ENCODE measurements at regions not wholly inside any gene's neighbourhood (a gene's known extent, or its start where the extent isn't known, plus 50 kb on each side); places are given as distances from the start of the nearest gene placed in this dataset.
A peak's percentile ranks its signal among the peaks of the same experiment; 100 is the strongest.
"Not testable (repeated sequence)": the region's sequence is repeated elsewhere in the genome, so short reads cannot be mapped to it uniquely, and the experiment has no call there.

DNA sequence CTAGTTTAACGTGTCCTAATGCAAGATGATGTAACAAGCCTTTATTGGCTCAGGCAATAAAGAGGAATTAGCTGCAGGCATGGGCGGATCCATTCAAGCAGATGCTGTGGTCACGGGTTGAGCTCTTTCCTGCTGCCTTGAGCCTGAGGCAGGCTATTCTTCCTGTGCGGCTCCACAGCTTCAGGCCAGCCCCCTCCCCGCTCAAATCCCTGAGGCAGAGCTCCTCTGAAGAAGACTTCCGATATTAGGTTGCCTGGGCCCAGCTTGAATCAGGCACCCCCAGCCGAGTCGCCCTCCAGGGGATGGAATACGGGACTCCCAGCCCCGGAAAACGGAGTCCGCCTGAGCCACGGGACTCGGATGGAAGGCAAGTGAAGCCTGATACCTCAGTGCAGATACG, 95.0 kb upstream of the RUFY1 start:
- peaks cover 10% of the 10 kb centered on the region for H3K27me3 ChIP-seq (replicated peaks; ENCODE audit: control insufficient read depth, insufficient read depth, low read length)
- H3K4me3 ChIP-seq (ENCODE audit: low read length), result no peak overlapping the region
- peak; percentile 19 for DNase-seq (ENCODE audit: low read depth)
- H3K9ac ChIP-seq (ENCODE audit: low read length), result no peak overlapping the region
- H3K36me3 ChIP-seq (ENCODE audit: control insufficient read depth, insufficient read depth, low read length, severe bottlenecking), result no peaks in the 10 kb centered on the region
- no peaks in the 10 kb centered on the region for H3K4me1 ChIP-seq (ENCODE audit: control insufficient read depth, insufficient read depth, low read length)
- peaks cover 12% of the 10 kb centered on the region for H3K9me3 ChIP-seq (ENCODE audit: control insufficient read depth, low read length)

DNA sequence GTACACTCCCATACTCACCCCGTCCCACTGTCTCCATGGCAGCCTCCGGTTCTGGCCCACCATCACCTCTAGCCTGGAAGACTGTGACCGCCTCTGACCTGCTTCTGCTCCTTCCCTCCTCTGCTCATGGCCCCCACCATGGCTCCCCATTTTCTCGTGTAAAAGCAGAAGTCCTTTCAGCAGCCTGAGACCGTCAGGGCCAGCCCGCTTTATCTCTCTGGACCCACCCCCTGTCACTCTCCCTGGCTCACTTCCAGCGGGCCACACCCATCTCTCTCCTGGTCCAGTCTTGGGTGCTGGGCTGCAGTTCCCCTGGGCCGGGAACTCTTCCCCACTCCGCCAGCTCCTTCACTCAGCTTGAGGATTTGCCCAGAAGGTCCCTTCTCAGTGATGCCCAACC, 96.0 kb upstream of the RUFY1 start:
- no peak overlapping the region for H3K4me3 ChIP-seq (ENCODE audit: low read length)
- no peaks in the 10 kb centered on the region for H3K36me3 ChIP-seq (ENCODE audit: control insufficient read depth, insufficient read depth, low read length, severe bottlenecking)
- no peak for DNase-seq (ENCODE audit: low read depth)
- H3K9me3 ChIP-seq (ENCODE audit: control insufficient read depth, low read length), result peaks cover 16% of the 10 kb centered on the region
- H3K9ac ChIP-seq (ENCODE audit: low read length), result no peak overlapping the region
- no peaks in the 10 kb centered on the region for H3K4me1 ChIP-seq (ENCODE audit: control insufficient read depth, insufficient read depth, low read length)
- H3K27me3 ChIP-seq (replicated peaks; ENCODE audit: control insufficient read depth, insufficient read depth, low read length), result peaks cover 2% of the 10 kb centered on the region

DNA sequence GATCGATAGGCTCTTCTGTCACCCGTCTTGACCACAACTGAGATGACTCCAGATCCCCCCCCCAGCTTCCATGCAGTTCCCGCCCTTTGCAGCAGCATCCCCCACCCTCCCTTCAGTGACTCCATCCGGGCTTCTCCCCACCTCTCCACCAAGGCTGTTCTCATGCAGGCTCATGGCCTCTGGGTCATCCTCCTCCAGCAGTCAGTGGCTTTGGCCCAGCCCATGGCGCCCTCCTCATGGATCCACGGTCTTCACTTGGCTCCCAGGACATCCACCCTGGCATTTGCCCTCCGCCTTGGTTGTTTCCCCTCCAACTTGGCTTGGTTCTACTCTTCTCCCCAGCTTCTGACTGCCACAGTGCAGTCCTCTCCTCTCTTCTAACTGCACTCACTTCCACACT, 96.7 kb upstream of the RUFY1 start:
- Histone ChIP-seq H3K4me1 (ENCODE audit: control insufficient read depth, insufficient read depth, low read length) (no peaks in the 10 kb centered on the region), H3K9me3 (ENCODE audit: control insufficient read depth, low read length) (peaks cover 16% of the 10 kb centered on the region), H3K36me3 (ENCODE audit: control insufficient read depth, insufficient read depth, low read length, severe bottlenecking) (no peaks in the 10 kb centered on the region), H3K27me3 (replicated peaks; ENCODE audit: control insufficient read depth, insufficient read depth, low read length) (no peaks in the 10 kb centered on the region), H3K9ac (ENCODE audit: low read length) (no peak overlapping the region), H3K4me3 (ENCODE audit: low read length) (no peak overlapping the region)
- DNase-seq (ENCODE audit: low read depth), result no peak

DNA sequence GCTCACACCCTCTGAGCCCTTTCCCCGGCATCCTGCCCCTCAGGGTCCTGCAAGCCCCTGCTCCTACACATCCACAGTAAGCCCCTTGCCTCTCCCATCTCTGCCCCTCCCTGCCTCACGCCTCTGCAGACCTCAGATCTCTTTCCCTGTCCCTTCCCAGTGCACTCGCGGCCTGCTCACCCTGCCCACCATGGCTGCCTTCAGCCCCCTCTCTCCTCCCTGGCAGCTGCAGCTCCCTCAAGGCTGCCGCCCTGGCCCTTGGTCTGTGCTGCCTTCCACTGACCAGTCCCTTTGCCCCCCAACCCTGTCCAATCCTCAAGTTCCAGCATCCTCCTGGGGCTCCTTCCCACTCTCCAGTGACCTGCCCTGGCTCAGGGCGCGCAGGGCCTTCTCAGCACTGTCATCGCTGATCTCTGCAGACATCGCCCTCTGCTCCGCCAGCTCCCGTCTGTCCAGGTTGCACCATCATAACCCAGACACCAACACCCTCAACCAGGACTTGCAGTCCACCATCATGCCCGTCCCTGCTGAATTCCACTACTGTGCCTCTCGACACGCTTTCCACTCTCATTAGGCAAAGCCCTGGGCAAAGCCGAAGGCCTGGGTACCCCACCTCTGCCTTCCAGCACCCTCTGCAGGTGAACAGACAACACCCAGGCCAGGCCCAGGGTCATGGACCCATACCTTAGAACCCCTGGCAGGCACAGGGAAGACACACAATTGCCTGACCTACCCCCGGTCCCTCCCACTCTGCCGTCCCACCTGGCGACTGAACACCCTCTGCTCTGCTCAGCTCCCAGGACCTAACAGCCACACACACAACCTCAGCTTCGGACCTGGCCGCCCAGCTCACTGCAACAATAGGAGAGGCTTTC, 97.8 kb upstream of the RUFY1 start:
- H3K9me3 ChIP-seq (ENCODE audit: control insufficient read depth, low read length), result peaks cover 16% of the 10 kb centered on the region
- no peak overlapping the region for H3K4me3 ChIP-seq (ENCODE audit: low read length)
- DNase-seq (ENCODE audit: low read depth), result no peak
- no peaks in the 10 kb centered on the region for H3K4me1 ChIP-seq (ENCODE audit: control insufficient read depth, insufficient read depth, low read length)
- H3K27me3 ChIP-seq (replicated peaks; ENCODE audit: control insufficient read depth, insufficient read depth, low read length), result no peaks in the 10 kb centered on the region
- no peak overlapping the region for H3K9ac ChIP-seq (ENCODE audit: low read length)
- H3K36me3 ChIP-seq (ENCODE audit: control insufficient read depth, insufficient read depth, low read length, severe bottlenecking), result no peaks in the 10 kb centered on the region

DNA sequence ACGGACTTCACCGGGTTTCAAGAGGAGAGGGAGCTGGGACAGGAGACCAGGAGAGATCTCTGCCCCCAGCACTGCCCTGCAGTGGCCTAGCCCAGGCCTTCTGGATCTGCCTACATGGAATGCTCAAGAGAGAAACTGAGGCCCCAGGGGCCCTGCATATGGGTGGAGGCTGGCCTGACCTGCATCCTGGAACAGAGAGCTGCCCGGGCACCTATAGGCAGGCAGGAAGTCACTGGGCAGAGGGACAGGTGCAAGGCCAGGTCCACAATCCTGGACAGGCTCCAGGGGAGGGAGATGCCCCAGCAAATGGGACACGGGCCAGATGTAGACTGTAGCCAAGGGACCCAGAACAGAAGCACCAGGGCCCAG, 98.5 kb upstream of the RUFY1 start:
- H3K9ac ChIP-seq (ENCODE audit: low read length), result no peak overlapping the region
- DNase-seq (ENCODE audit: low read depth), result no peak
- H3K27me3 ChIP-seq (replicated peaks; ENCODE audit: control insufficient read depth, insufficient read depth, low read length), result no peaks in the 10 kb centered on the region
- H3K4me3 ChIP-seq (ENCODE audit: low read length), result no peak overlapping the region
- no peaks in the 10 kb centered on the region for H3K4me1 ChIP-seq (ENCODE audit: control insufficient read depth, insufficient read depth, low read length)
- H3K9me3 ChIP-seq (ENCODE audit: control insufficient read depth, low read length), result peaks cover 16% of the 10 kb centered on the region
- H3K36me3 ChIP-seq (ENCODE audit: control insufficient read depth, insufficient read depth, low read length, severe bottlenecking), result no peaks in the 10 kb centered on the region

DNA sequence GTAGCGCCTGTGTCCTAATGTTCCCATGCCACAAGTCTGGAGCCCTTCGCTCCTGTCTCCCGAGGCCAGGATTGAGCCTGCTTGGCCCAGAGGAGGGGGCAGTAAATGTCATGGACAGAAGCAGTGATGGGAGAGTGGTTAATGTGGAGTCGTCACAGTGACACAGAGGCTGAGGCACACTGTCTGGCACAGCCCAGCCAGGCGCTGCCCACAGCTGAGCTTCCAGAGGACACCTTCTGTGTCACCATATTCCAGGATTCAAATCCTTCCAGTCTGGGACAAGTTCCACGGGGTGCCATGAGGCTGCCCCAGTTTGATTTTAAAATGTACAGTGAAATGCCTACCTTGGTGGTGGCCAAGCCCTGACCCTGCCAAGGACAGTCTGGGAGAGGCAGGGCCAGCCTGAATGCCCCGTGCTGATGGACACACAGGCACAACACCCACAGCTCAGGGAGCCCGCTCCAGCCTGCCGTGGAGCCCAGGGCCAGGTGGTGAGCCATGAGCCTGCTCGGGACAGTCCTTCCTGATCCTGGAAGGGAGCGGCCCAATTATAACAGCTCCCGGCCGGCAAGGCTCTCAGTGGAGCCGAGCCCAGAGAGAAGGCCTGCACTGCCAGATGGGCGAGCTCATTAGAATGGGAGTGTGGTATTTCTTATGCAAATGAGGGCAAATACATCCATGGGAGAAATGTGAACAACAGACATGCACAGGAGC, 99.1 kb upstream of the RUFY1 start:
- Histone ChIP-seq H3K9me3 (ENCODE audit: control insufficient read depth, low read length) (peaks cover 16% of the 10 kb centered on the region), H3K9ac (ENCODE audit: low read length) (no peak overlapping the region), H3K4me1 (ENCODE audit: control insufficient read depth, insufficient read depth, low read length) (no peaks in the 10 kb centered on the region), H3K27me3 (replicated peaks; ENCODE audit: control insufficient read depth, insufficient read depth, low read length) (no peaks in the 10 kb centered on the region), H3K36me3 (ENCODE audit: control insufficient read depth, insufficient read depth, low read length, severe bottlenecking) (no peaks in the 10 kb centered on the region), H3K4me3 (ENCODE audit: low read length) (no peak overlapping the region)
- no peak for DNase-seq (ENCODE audit: low read depth)

DNA sequence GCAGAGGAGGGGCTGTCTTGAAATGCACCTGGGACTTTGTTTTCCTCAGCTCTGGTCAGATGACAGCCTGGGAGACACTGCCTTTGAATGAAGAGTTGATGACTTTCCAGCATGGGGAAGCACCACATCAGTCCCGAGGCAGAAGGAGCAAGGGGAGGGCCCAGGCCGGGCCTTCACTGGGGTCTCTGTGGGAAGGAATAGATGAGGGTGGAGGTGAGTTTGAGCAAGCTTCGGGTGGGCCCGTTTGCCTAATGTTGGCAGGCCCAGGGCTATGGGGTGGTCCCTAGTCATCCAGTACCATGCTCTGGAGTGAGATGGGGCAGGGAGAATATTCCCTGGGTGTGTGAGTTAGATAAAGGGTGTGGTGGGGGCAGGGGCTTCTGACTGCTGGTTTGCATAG, 100.4 kb upstream of the RUFY1 start:
- not testable (repeated sequence) for H3K36me3 ChIP-seq (ENCODE audit: control insufficient read depth, insufficient read depth, low read length, severe bottlenecking); H3K4me3 ChIP-seq (ENCODE audit: low read length); DNase-seq (ENCODE audit: low read depth); H3K4me1 ChIP-seq (ENCODE audit: control insufficient read depth, insufficient read depth, low read length); H3K27me3 ChIP-seq (replicated peaks; ENCODE audit: control insufficient read depth, insufficient read depth, low read length); H3K9ac ChIP-seq (ENCODE audit: low read length)
- peaks cover 16% of the 10 kb centered on the region for H3K9me3 ChIP-seq (ENCODE audit: control insufficient read depth, low read length)

DNA sequence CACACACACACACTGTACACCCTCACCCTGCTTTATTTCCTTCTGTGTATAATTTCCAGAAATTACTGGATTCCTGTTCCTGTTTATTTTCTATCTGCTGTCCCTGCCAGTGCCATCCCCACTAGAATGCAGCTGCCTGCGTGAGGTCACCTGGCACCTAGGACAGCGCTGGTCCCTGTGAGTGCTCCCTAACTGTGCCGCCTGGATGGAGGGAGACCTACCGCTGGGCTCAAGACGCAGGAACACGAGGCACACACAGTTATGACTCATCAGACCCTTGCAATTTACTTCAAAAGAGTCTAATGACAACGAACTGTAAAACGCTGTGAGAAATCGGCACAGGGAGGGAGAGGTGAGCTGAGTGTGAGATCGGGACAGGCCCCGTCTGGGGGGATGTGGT, 102.1 kb upstream of the RUFY1 start:
- not testable (repeated sequence) for H3K27me3 ChIP-seq (replicated peaks; ENCODE audit: control insufficient read depth, insufficient read depth, low read length); H3K36me3 ChIP-seq (ENCODE audit: control insufficient read depth, insufficient read depth, low read length, severe bottlenecking); H3K4me3 ChIP-seq (ENCODE audit: low read length); H3K9ac ChIP-seq (ENCODE audit: low read length); DNase-seq (ENCODE audit: low read depth); H3K4me1 ChIP-seq (ENCODE audit: control insufficient read depth, insufficient read depth, low read length)
- peaks cover 16% of the 10 kb centered on the region for H3K9me3 ChIP-seq (ENCODE audit: control insufficient read depth, low read length)

DNA sequence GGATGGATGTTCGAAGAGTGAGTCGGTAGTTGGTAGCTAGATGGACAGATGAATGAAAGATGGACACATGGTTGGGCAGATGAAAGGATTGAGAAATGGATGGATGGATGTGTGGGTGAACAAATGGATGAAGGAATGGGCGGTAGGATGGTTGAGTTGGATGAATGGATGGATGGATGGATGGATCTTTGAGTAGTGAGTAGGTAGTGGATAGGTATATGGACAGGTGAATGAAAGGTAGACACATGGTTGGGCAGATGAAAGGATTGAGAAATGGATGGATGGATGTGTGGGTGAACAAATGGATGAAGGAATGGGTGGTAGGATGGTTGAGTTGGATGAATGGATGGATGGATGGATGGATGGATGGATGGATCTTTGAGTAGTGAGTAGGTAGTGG, 97.0 kb upstream of the ADAMTS2 start:
- not testable (repeated sequence) for H3K4me3 ChIP-seq (ENCODE audit: low read length); H3K4me1 ChIP-seq (ENCODE audit: control insufficient read depth, insufficient read depth, low read length); H3K36me3 ChIP-seq (ENCODE audit: control insufficient read depth, insufficient read depth, low read length, severe bottlenecking); H3K9me3 ChIP-seq (ENCODE audit: control insufficient read depth, low read length); H3K27me3 ChIP-seq (replicated peaks; ENCODE audit: control insufficient read depth, insufficient read depth, low read length); DNase-seq (ENCODE audit: low read depth); H3K9ac ChIP-seq (ENCODE audit: low read length)

DNA sequence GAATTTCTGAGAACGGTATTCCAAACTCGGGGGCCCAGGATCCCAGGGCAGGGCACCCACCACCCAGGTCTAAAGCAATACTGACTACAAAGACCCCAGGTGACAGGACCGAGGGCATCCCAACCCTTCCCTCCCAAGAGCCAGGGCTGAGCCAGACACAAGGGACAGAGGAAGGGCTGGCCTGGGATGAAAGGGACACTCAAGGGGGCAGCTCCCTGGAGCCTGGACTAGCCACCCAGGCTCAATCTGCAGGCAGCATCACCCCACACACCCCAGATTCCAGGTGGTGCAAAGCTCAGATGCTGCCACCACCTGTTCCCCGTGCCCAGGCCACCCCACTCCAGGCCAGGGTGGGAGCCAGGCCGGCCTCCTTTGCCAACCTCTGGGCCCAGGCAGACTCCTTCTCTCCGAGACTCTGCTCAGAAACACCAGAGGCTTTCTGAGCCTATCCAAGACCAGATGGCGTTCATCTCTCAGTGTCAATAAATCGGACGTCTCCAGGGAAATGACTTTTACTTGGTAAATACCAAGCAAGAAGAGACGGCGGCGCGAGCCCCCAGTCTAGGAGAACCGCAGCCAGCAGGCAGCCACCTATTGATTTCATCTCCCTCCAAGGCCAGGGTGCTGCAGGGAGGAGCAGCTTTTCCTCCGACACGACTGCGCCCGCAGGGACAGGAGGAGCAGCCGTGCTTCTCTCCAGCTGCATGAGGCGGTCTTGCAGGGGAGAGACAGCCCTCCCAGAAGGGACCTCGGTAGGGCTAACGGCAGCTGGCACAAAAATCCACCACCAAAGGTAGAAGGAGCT, 94.1 kb upstream of the ADAMTS2 start:
- Histone ChIP-seq H3K4me1 (ENCODE audit: control insufficient read depth, insufficient read depth, low read length) (no peaks in the 10 kb centered on the region), H3K4me3 (ENCODE audit: low read length) (no peak overlapping the region), H3K9ac (ENCODE audit: low read length) (no peak overlapping the region), H3K9me3 (ENCODE audit: control insufficient read depth, low read length) (no peaks in the 10 kb centered on the region), H3K36me3 (ENCODE audit: control insufficient read depth, insufficient read depth, low read length, severe bottlenecking) (no peaks in the 10 kb centered on the region), H3K27me3 (replicated peaks; ENCODE audit: control insufficient read depth, insufficient read depth, low read length) (peaks cover 7% of the 10 kb centered on the region)
- no peak for DNase-seq (ENCODE audit: low read depth)

DNA sequence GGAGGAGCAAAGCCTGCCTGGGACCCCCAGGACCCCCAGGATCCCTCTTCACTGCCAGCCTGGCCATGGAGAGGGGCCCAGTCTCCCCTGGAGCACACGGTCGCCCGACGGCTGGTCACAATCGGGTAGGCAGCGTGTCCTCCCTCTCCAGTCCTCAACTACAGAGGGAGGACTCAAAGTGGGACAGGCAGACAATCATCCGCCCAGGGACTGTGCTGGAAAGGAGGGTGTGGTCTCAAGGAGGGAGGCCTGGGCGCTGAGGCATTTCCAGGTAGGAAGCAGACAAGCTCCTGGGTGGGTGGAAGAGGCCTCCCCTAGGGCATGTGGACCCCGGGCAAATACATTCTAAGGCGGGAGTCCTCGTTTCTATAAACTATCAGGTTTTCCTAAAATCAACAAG, 93.2 kb upstream of the ADAMTS2 start:
- Histone ChIP-seq H3K9me3 (ENCODE audit: control insufficient read depth, low read length) (no peaks in the 10 kb centered on the region), H3K4me3 (ENCODE audit: low read length) (no peak overlapping the region), H3K4me1 (ENCODE audit: control insufficient read depth, insufficient read depth, low read length) (no peaks in the 10 kb centered on the region), H3K9ac (ENCODE audit: low read length) (no peak overlapping the region), H3K27me3 (replicated peaks; ENCODE audit: control insufficient read depth, insufficient read depth, low read length) (peaks cover 7% of the 10 kb centered on the region), H3K36me3 (ENCODE audit: control insufficient read depth, insufficient read depth, low read length, severe bottlenecking) (no peaks in the 10 kb centered on the region)
- DNase-seq (ENCODE audit: low read depth), result no peak
